Astrocyte of the cerebellum (primary cell): ENCODE measurements at regions not wholly inside any gene's neighbourhood (a gene's known extent, or its start where the extent isn't known, plus 50 kb on each side); places are given as distances from the start of the nearest gene placed in this dataset.

Experiments
- DNase-seq: peaks from one replicate; pipeline ENCODE4 v3.0.0-alpha.2; 2011; ENCODE audit warnings: low read depth
- H3K4me3 ChIP-seq: 2 replicates; pipeline ENCODE4 v1.5.1; 2011; ENCODE audit warnings: mild to moderate bottlenecking, low read depth, low read length, moderate library complexity
- in situ Hi-C: cut with HindIII; loops from 2 replicates; pipeline ENCODE4 v1.10.0; 2017; ENCODE audit warnings: low sequenced_read_pairs
- TF ChIP-seq, protein P1 (sequence below): IDR thresholded peaks from 2 replicates; pipeline ENCODE4 v1.5.1; 2012; ENCODE audit warnings: low read length, low read depth, moderate library complexity, mild to moderate bottlenecking; ENCODE audit errors: missing control alignments

DNA sequence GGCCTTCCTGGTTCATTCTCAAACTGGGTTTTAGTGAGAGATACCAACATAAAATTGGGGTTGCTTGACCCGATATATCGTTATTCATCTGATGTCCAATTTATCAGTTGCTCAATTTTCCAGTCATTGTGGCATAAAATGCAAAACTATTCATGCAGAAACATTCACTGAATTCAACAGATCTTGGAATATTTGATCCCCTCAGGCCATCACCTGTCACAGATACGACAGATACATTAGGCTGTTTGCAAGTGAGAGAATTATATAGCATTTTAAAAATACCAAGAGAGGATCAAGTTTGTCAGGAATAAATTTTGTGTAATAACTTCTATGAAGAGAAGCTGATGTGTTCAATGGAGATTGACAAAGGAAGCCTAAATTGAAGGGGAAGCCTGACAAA lies 67.1 kb downstream of the MAP10 start:
- no peak for DNase-seq
- TF ChIP-seq, protein P1, sequence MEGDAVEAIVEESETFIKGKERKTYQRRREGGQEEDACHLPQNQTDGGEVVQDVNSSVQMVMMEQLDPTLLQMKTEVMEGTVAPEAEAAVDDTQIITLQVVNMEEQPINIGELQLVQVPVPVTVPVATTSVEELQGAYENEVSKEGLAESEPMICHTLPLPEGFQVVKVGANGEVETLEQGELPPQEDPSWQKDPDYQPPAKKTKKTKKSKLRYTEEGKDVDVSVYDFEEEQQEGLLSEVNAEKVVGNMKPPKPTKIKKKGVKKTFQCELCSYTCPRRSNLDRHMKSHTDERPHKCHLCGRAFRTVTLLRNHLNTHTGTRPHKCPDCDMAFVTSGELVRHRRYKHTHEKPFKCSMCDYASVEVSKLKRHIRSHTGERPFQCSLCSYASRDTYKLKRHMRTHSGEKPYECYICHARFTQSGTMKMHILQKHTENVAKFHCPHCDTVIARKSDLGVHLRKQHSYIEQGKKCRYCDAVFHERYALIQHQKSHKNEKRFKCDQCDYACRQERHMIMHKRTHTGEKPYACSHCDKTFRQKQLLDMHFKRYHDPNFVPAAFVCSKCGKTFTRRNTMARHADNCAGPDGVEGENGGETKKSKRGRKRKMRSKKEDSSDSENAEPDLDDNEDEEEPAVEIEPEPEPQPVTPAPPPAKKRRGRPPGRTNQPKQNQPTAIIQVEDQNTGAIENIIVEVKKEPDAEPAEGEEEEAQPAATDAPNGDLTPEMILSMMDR, result no peak
- in situ Hi-C loops, result no loop called here
- no peak overlapping the region for H3K4me3 ChIP-seq

- no peak overlapping the region for H3K4me3 ChIP-seq
- TF ChIP-seq, protein P1, result no peak
- no peak for DNase-seq
- in situ Hi-C loops, result no loop called here
Observed at GRCh38 chr1:232872738-232873137, 67.5 kb downstream of the MAP10 start.

- TF ChIP-seq, protein P1, result no peak
Observed at GRCh38 chr1:232873412-232873811, 68.2 kb downstream of the MAP10 start.

GRCh38 chr1:232873931-232874330 lies 68.7 kb downstream of the MAP10 start:
- DNase-seq, result peak; percentile 70
- TF ChIP-seq, protein P1, result no peak
- in situ Hi-C loops, result no loop called here
- no peak overlapping the region for H3K4me3 ChIP-seq

More at GRCh38 chr1:232873412-232873811, 68.2 kb downstream of the MAP10 start:
- no peak for DNase-seq
- in situ Hi-C loops, result no loop called here
- H3K4me3 ChIP-seq, result no peak overlapping the region

GRCh38 chr1:232875536-232875935 lies 70.3 kb downstream of the MAP10 start:
- DNase-seq, result no peak
- in situ Hi-C loops, result no loop called here
- TF ChIP-seq, protein P1, result no peak
- H3K4me3 ChIP-seq, result no peak overlapping the region

GRCh38 chr1:232876506-232877364 lies 71.5 kb downstream of the MAP10 start:
- in situ Hi-C loops, result no loop called here
- DNase-seq, result no peak
- TF ChIP-seq, protein P1, result no peak
- no peak overlapping the region for H3K4me3 ChIP-seq
